ENCODE measurements at regions not wholly inside any gene's neighbourhood (a gene's known extent, or its start where the extent isn't known, plus 50 kb on each side); places are given as distances from the start of the nearest gene placed in this dataset.

GRCh38 chr17:13099926-13100325 is 82.1 kb upstream of the ELAC2 start:
- TF ChIP-seq CTCF (IDR thresholded peaks at IDR 0.05) (no peak), POLR2A (IDR thresholded peaks at IDR 0.05) (no peak)

Data from esophagus squamous epithelium (tissue), 4 donors.